PC-9 (cell line): ENCODE measurements at regions not wholly inside any gene's neighbourhood (a gene's known extent, or its start where the extent isn't known, plus 50 kb on each side); places are given as distances from the start of the nearest gene placed in this dataset.
A peak's percentile ranks its signal among the peaks of the same experiment; 100 is the strongest.
"Not testable (repeated sequence)": the region's sequence is repeated elsewhere in the genome, so short reads cannot be mapped to it uniquely, and the experiment has no call there.

ENCODE experiments used
- BruUV-seq: library from RNA; stranded (reverse); fragments of 400-500 nt; replicated peaks from 2 replicates; lab custom pipeline; 2021; lab: Mats Ljungman, UMichigan
- CTCF ChIA-PET: fragments of 300-600 bp; sonication (Branson Sonifier 250); formaldehyde crosslinking; loops from one replicate; lab custom pipeline; 2022; ENCODE audit warnings: antibody characterized with exemption; lab: Charles Lee
- POLR2A ChIA-PET: fragments of 300-600 bp; sonication (Branson Sonifier 250); formaldehyde crosslinking; loops from one replicate; lab custom pipeline; 2022; ENCODE audit warnings: antibody characterized with exemption; ENCODE audit not compliant: unreplicated experiment; lab: Charles Lee
- DNase-seq, 2 experiments: peaks; one replicate each; pipeline versions ENCODE4 v3.0.0 to v3.0.0-alpha.2; 2015 to 2022; ENCODE audit warnings: mixed read lengths in 1 of 2
- H2AFZ ChIP-seq: fragments of 200-600 bp; sonication (generic); 2 replicates; pipeline ENCODE4 v1.8.1; 2017; ENCODE audit warnings: antibody characterized with exemption
- H3F3A ChIP-seq: fragments of 200-600 bp; sonication (generic); 2 replicates; pipeline ENCODE4 v1.8.1; 2017; ENCODE audit warnings: antibody characterized with exemption, mild to moderate bottlenecking, low read depth; ENCODE audit not compliant: insufficient read depth
- H3K27ac ChIP-seq: fragments of 200-600 bp; sonication (generic); 2 replicates; pipeline ENCODE4 v1.6.1; 2016; ENCODE audit warnings: mixed run types
- H3K27me3 ChIP-seq: fragments of 200-600 bp; sonication (generic); 2 replicates; pipeline ENCODE4 v1.6.1; 2016; ENCODE audit warnings: low read depth, mixed run types; ENCODE audit not compliant: insufficient read depth
- H3K36me3 ChIP-seq: fragments of 200-600 bp; sonication (generic); 2 replicates; pipeline ENCODE4 v1.6.1; 2016; ENCODE audit warnings: low read depth, mixed run types
- H3K4me1 ChIP-seq: fragments of 200-600 bp; sonication (generic); replicated peaks from 2 replicates; pipeline ENCODE4 v1.6.1; 2016; ENCODE audit warnings: mixed run types; ENCODE audit not compliant: insufficient read depth
- H3K4me2 ChIP-seq: fragments of 200-600 bp; sonication (generic); 2 replicates; pipeline ENCODE4 v1.6.1; 2017; ENCODE audit warnings: mixed run types
- H3K4me3 ChIP-seq: fragments of 200-600 bp; sonication (generic); 2 replicates; pipeline ENCODE4 v1.6.1; 2016; ENCODE audit warnings: mixed run types
- H3K79me2 ChIP-seq: fragments of 200-600 bp; sonication (generic); 2 replicates; pipeline ENCODE4 v1.6.1; 2017; ENCODE audit warnings: low read depth, mixed run types
- H3K9me2 ChIP-seq: fragments of 200-600 bp; sonication (generic); 2 replicates; pipeline ENCODE4 v1.8.1; 2017; ENCODE audit warnings: mild to moderate bottlenecking; ENCODE audit not compliant: insufficient read depth
- H3K9me3 ChIP-seq: fragments of 200-600 bp; sonication (generic); 2 replicates; pipeline ENCODE4 v1.8.1; 2016; ENCODE audit warnings: low read depth; ENCODE audit not compliant: insufficient read depth
- H4K20me1 ChIP-seq: fragments of 200-600 bp; sonication (generic); 2 replicates; pipeline ENCODE4 v1.8.1; 2017; ENCODE audit not compliant: insufficient read depth
- intact Hi-C: fragments of 100-400 bp; cut with micrococcal nuclease; formaldehyde crosslinking; loops from one replicate; pipeline ENCODE4 v1.10.0; 2022; ENCODE audit not compliant: unreplicated experiment
- TF ChIP-seq, protein P1 (sequence below): fragments of 200-600 bp; sonication (generic); conservative IDR thresholded peaks from 2 replicates; pipeline ENCODE4 v1.6.1; 2017; ENCODE audit warnings: mixed run types, antibody characterized with exemption, mild to moderate bottlenecking, moderate library complexity

DNA sequence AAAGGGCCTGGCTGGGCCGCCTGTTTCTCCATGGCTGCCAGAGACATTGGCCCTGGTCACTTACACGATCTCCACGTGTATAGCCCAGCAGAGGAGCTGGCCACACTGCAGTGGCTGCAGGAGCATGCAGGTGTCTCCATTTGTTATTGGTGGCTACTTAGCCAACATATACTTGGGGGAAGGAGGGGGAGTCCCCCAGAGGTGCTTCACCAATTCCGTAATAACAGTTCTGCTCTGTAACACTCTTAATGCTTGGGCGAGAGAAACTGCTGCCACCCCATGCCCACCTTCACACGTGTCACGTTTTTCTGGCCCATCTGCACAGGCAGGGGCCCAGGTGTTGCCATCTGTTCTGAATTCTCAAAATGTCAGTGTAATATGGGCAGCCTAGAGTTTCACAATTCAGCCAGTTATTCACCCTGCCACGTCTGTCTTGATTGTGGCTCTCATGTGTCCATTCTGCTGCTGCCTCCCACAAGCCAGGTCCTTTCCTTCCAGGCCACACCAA is 353.5 kb downstream of the BCL2L11 start:
- peaks cover 68% of the 10 kb centered on the region for H3K79me2 ChIP-seq
- DNase-seq, H2AFZ ChIP-seq, H3K4me3 ChIP-seq, H3K27me3 ChIP-seq, H3K4me1 ChIP-seq, H3K9me3 ChIP-seq, H3K36me3 ChIP-seq, BruUV-seq, H4K20me1 ChIP-seq, H3F3A ChIP-seq, intact Hi-C loops, H3K4me2 ChIP-seq, H3K9me2 ChIP-seq, POLR2A ChIA-PET, H3K27ac ChIP-seq: not testable (repeated sequence)
- CTCF ChIA-PET = interaction anchor here (0.6 kb wide), 1 partner anchor 11 kb away, joined by 5 read pairs; no protein-coding TSS in a partner anchor

DNA sequence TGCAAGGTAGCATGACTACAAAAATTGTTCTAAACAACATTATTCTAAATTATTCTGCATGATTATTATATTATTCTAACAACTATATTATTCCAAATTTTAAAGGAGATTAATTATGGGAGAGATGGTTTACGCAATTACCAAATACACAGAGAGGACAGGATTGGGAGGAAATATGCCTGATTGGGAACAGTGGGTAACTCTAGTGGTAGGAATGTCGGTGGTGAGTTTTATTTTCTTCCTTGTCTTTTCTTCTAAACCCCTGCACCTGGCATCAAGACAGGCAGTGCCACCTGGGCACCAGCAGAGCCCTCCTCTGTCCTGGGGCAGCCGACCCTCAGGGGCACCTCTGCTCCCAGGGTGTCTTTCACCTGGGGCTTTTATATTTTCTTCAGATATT is 357.6 kb downstream of the BCL2L11 start:
- H2AFZ ChIP-seq, H3K9me3 ChIP-seq, POLR2A ChIA-PET, BruUV-seq, DNase-seq, H3K4me2 ChIP-seq, H3K9me2 ChIP-seq, H3K27me3 ChIP-seq, H3K4me3 ChIP-seq, H4K20me1 ChIP-seq, H3F3A ChIP-seq, H3K36me3 ChIP-seq, H3K27ac ChIP-seq, CTCF ChIA-PET, H3K4me1 ChIP-seq, intact Hi-C loops: not testable (repeated sequence)
- TF ChIP-seq, protein P1, sequence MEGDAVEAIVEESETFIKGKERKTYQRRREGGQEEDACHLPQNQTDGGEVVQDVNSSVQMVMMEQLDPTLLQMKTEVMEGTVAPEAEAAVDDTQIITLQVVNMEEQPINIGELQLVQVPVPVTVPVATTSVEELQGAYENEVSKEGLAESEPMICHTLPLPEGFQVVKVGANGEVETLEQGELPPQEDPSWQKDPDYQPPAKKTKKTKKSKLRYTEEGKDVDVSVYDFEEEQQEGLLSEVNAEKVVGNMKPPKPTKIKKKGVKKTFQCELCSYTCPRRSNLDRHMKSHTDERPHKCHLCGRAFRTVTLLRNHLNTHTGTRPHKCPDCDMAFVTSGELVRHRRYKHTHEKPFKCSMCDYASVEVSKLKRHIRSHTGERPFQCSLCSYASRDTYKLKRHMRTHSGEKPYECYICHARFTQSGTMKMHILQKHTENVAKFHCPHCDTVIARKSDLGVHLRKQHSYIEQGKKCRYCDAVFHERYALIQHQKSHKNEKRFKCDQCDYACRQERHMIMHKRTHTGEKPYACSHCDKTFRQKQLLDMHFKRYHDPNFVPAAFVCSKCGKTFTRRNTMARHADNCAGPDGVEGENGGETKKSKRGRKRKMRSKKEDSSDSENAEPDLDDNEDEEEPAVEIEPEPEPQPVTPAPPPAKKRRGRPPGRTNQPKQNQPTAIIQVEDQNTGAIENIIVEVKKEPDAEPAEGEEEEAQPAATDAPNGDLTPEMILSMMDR = peak; percentile 21; the same call in 1 of the 2 replicates
- H3K79me2 ChIP-seq = peaks cover 70% of the 10 kb centered on the region

DNA sequence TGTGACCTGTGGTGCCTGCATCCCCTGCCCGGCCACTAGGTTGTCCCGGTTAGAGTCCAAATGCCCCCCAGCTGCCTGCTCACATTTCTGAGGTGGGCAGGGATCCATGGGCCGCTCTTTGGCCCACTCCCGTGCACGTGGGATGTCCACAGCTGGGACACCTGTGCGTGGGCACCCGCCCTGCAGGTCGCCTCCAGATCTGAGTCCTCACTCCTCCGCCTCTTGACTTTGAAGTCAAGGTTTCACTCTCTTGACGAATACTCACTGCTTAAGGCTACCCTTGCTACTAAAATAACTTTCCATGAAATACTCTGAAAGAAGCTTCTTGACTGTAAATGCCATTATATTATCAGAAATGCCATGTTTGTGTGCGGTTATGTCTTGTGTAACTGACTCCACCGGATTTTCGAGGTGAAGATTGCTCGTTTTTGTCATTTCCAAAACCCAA is 358.2 kb downstream of the BCL2L11 start:
- H3K27ac ChIP-seq, POLR2A ChIA-PET: not testable (repeated sequence)

DNA sequence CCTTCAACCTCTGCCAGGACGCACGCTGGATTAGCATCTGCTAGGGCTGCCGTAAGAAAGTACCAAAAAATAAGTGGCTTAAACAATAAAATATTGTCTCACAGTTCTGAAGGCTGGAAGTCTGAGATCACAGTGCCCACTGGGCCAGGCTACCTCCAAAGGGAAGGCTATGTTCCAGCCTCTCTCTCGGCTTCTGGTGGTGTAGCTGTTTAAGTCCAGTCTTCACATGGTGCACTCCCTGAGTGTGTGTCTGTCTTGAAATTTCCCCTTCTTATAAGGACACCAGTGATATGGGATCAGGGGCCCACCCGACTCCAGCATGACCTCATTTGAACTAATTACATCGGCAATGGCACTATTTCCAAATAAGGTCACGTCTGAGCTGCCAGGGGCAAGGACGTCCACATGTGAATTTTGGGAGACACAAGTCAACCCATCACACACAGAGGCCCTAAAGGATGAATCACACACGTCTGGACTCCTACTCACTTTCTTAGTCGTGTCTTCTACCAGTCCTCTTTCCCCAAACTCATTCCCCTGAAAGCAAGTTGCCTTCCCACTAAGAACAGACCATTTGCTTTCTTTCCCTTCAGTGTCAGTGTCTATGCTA is 359.4 kb downstream of the BCL2L11 start:
- H3K36me3 ChIP-seq, H3K4me3 ChIP-seq, H3K9me2 ChIP-seq, H2AFZ ChIP-seq, BruUV-seq, H3K27ac ChIP-seq, intact Hi-C loops, CTCF ChIA-PET, DNase-seq, POLR2A ChIA-PET, H3F3A ChIP-seq, H3K4me1 ChIP-seq, H3K9me3 ChIP-seq, H3K4me2 ChIP-seq, H3K27me3 ChIP-seq, H4K20me1 ChIP-seq: not testable (repeated sequence)
- peaks cover 58% of the 10 kb centered on the region for H3K79me2 ChIP-seq

More for the DNA sequence above, 358.2 kb downstream of the BCL2L11 start:
- H3K9me3 ChIP-seq, H3K4me3 ChIP-seq, CTCF ChIA-PET, H3F3A ChIP-seq, intact Hi-C loops, DNase-seq, H3K27me3 ChIP-seq, H3K9me2 ChIP-seq, H2AFZ ChIP-seq, BruUV-seq, H3K36me3 ChIP-seq, H3K4me2 ChIP-seq, H4K20me1 ChIP-seq, H3K4me1 ChIP-seq: not testable (repeated sequence)
- peaks cover 66% of the 10 kb centered on the region for H3K79me2 ChIP-seq

GRCh38 chr2:111480633-111481032 is 359.9 kb downstream of the BCL2L11 start:
- H3K27ac ChIP-seq, H4K20me1 ChIP-seq, H3K36me3 ChIP-seq, POLR2A ChIA-PET, BruUV-seq, H3K4me2 ChIP-seq, H3K4me1 ChIP-seq, H3K9me2 ChIP-seq, H3K27me3 ChIP-seq, H2AFZ ChIP-seq, H3K9me3 ChIP-seq, intact Hi-C loops, H3K4me3 ChIP-seq, CTCF ChIA-PET, H3F3A ChIP-seq, DNase-seq: not testable (repeated sequence)
- peaks cover 60% of the 10 kb centered on the region for H3K79me2 ChIP-seq

- BruUV-seq, H3F3A ChIP-seq, H3K9me3 ChIP-seq, H3K27ac ChIP-seq, H4K20me1 ChIP-seq, H3K9me2 ChIP-seq, H3K4me2 ChIP-seq, DNase-seq, H3K4me3 ChIP-seq, H3K4me1 ChIP-seq, POLR2A ChIA-PET, H3K27me3 ChIP-seq, H2AFZ ChIP-seq, H3K36me3 ChIP-seq, CTCF ChIA-PET, intact Hi-C loops: not testable (repeated sequence)
- H3K79me2 ChIP-seq = peaks cover 64% of the 10 kb centered on the region
These were observed 360.5 kb downstream of the BCL2L11 start for GRCh38 chr2:111481219-111481618.
